Stomach (tissue), 4 donors: ENCODE measurements at regions not wholly inside any gene's neighbourhood (a gene's known extent, or its start where the extent isn't known, plus 50 kb on each side); places are given as distances from the start of the nearest gene placed in this dataset.

Experiments used
- POLR2A ChIP-seq, 4 donors: fragments of 450-650 bp; IDR thresholded peaks; one replicate each; pipeline ENCODE4 v1.6.1; 2016; ENCODE audit warnings: antibody characterized with exemption in 4 of 4, control low read depth in 2 of 4, mild to moderate bottlenecking in 1 of 4, moderate library complexity in 1 of 4
- TF ChIP-seq, protein P1 (sequence below), 7 experiments: fragments of 450-650 bp in 4 of 7; fragments of 200-600 bp in 3 of 7; sonication (generic) in 3 of 7; IDR thresholded peaks; one replicate each; pipeline ENCODE4 v1.5.1; 2016 to 2019; ENCODE audit warnings: antibody characterized with exemption in 7 of 7, control low read depth in 2 of 7, mild to moderate bottlenecking in 1 of 7

DNA sequence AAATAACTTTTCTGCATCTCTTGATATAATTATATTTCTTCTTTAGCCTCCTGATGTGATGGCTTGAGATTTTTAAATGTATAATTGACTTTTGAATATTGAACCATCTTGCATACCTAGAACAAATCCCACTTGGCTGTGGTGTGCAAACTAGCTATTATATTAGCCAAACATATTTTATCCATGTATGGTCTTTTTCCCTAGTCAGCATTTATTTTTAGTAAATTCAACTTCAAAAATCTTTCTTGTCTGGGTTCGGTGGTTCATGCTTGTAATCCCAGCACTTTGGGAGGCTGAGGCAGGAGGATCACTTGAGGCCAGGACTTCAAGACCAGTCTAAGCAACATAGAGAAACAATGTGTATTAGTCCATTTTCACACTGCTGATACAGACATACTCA lies 386.6 kb upstream of the VWC2 start:
- TF ChIP-seq, protein P1, sequence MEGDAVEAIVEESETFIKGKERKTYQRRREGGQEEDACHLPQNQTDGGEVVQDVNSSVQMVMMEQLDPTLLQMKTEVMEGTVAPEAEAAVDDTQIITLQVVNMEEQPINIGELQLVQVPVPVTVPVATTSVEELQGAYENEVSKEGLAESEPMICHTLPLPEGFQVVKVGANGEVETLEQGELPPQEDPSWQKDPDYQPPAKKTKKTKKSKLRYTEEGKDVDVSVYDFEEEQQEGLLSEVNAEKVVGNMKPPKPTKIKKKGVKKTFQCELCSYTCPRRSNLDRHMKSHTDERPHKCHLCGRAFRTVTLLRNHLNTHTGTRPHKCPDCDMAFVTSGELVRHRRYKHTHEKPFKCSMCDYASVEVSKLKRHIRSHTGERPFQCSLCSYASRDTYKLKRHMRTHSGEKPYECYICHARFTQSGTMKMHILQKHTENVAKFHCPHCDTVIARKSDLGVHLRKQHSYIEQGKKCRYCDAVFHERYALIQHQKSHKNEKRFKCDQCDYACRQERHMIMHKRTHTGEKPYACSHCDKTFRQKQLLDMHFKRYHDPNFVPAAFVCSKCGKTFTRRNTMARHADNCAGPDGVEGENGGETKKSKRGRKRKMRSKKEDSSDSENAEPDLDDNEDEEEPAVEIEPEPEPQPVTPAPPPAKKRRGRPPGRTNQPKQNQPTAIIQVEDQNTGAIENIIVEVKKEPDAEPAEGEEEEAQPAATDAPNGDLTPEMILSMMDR (IDR thresholded peaks at IDR 0.05): no peak
- no peak for TF ChIP-seq POLR2A (IDR thresholded peaks at IDR 0.05)
